ENCODE measurements at regions not wholly inside any gene's neighbourhood (a gene's known extent, or its start where the extent isn't known, plus 50 kb on each side); places are given as distances from the start of the nearest gene placed in this dataset.

DNA sequence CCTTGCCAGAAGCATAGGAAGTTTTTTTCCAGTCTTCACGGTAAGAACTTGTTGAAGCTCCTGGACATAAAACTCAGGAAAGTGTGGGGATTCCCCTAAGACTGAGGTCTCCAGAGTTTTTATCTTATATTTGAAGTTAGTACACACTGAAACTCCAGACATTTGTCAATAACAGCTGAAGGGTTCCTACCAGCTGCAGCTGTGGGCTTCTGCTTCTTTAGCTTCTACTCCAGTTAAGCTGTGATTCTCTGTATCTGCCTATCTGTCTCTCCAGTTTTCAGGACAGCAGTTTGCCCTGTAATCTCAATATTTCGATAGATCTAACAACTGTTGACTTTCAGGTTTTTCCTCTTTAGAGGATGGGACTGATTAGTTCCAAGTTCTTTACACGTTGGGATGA lies 966.0 kb upstream of the SEMA6D start:
- TF ChIP-seq ZNF205 (CRISPR knock-in tag; IDR thresholded peaks at IDR 0.05) (no peak), ZNF24 (IDR thresholded peaks at IDR 0.05) (no peak), GATAD1 (CRISPR knock-in tag; IDR thresholded peaks at IDR 0.05) (no peak), CTCF (CRISPR knock-in tag; IDR thresholded peaks at IDR 0.05) (no peak), ZNF563 (CRISPR knock-in tag; IDR thresholded peaks at IDR 0.05) (no peak), EZH2 (conservative IDR thresholded peaks at IDR 0.05; ENCODE audit: low read depth, low read length) (no peak), ZNF274 (CRISPR knock-in tag; IDR thresholded peaks at IDR 0.05) (no peak), SMAD1 (CRISPR knock-in tag; IDR thresholded peaks at IDR 0.05; ENCODE audit: borderline replicate concordance, low read depth) (no peak), ZZZ3 (CRISPR knock-in tag; IDR thresholded peaks at IDR 0.05; ENCODE audit: borderline replicate concordance) (no peak), ZNF335 (CRISPR knock-in tag; IDR thresholded peaks at IDR 0.05) (no peak), MBD4 (IDR thresholded peaks at IDR 0.05; ENCODE audit: borderline replicate concordance, low read length) (no peak)
- TF ChIP-seq, protein P1, sequence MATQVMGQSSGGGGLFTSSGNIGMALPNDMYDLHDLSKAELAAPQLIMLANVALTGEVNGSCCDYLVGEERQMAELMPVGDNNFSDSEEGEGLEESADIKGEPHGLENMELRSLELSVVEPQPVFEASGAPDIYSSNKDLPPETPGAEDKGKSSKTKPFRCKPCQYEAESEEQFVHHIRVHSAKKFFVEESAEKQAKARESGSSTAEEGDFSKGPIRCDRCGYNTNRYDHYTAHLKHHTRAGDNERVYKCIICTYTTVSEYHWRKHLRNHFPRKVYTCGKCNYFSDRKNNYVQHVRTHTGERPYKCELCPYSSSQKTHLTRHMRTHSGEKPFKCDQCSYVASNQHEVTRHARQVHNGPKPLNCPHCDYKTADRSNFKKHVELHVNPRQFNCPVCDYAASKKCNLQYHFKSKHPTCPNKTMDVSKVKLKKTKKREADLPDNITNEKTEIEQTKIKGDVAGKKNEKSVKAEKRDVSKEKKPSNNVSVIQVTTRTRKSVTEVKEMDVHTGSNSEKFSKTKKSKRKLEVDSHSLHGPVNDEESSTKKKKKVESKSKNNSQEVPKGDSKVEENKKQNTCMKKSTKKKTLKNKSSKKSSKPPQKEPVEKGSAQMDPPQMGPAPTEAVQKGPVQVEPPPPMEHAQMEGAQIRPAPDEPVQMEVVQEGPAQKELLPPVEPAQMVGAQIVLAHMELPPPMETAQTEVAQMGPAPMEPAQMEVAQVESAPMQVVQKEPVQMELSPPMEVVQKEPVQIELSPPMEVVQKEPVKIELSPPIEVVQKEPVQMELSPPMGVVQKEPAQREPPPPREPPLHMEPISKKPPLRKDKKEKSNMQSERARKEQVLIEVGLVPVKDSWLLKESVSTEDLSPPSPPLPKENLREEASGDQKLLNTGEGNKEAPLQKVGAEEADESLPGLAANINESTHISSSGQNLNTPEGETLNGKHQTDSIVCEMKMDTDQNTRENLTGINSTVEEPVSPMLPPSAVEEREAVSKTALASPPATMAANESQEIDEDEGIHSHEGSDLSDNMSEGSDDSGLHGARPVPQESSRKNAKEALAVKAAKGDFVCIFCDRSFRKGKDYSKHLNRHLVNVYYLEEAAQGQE (IDR thresholded peaks at IDR 0.05; ENCODE audit: borderline replicate concordance in 1 of 2, low read depth in 1 of 2, low read length in 2 of 2), result no peak
- TF ChIP-seq, protein P2, sequence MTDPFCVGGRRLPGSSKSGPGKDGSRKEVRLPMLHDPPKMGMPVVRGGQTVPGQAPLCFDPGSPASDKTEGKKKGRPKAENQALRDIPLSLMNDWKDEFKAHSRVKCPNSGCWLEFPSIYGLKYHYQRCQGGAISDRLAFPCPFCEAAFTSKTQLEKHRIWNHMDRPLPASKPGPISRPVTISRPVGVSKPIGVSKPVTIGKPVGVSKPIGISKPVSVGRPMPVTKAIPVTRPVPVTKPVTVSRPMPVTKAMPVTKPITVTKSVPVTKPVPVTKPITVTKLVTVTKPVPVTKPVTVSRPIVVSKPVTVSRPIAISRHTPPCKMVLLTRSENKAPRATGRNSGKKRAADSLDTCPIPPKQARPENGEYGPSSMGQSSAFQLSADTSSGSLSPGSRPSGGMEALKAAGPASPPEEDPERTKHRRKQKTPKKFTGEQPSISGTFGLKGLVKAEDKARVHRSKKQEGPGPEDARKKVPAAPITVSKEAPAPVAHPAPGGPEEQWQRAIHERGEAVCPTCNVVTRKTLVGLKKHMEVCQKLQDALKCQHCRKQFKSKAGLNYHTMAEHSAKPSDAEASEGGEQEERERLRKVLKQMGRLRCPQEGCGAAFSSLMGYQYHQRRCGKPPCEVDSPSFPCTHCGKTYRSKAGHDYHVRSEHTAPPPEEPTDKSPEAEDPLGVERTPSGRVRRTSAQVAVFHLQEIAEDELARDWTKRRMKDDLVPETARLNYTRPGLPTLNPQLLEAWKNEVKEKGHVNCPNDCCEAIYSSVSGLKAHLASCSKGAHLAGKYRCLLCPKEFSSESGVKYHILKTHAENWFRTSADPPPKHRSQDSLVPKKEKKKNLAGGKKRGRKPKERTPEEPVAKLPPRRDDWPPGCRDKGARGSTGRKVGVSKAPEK (CRISPR knock-in tag; IDR thresholded peaks at IDR 0.05; ENCODE audit: borderline replicate concordance), result no peak
